HUDEP-2 (cell line): ENCODE measurements at regions not wholly inside any gene's neighbourhood (a gene's known extent, or its start where the extent isn't known, plus 50 kb on each side); places are given as distances from the start of the nearest gene placed in this dataset.

Experiments
- DNase-seq, 76 experiments: peaks; one replicate each; lab custom pipeline; 2025; ENCODE audit not compliant: unreplicated experiment in 76 of 76; lab: John Stamatoyannopoulos, UW

DNA sequence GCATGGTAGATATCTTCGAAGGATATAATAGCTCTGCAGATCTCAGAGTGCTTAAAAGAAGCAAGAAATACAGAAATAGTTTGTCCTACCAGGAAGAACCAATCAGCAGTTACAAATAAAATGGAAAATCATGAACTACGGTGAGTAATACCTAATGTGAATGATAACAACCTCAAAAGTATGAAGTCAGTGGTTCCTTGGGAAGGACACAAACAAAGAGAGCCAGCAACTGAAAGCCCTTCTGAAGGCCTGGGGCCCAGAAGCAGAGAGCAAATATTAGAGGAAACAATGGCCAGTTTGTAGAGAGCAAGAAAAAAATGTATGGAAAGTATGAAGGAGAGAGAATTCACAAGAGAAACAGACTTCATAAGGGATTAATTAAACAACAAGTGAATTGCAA is 226.8 kb upstream of the CHST9 start:
- DNase-seq = no peak

DNA sequence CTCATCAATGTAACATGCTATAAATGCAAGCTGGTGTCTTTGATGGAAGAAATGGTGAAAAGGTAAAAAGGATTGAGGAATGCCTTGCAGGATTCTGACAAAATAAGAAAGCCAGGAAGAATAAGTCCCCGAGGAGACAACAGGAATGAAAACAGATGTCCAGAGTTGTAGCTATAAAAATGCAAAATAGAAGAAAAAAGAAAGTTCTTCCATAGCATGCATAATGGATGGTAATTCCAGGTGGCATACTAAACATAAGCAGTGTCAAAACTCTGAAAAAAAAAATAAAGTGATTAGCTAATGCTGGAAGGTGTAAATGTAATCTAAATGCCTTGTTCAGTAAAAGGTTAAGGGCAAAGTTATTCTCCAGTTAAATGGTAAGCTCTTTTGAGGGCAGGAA is 225.9 kb upstream of the CHST9 start:
- no peak for DNase-seq

DNA sequence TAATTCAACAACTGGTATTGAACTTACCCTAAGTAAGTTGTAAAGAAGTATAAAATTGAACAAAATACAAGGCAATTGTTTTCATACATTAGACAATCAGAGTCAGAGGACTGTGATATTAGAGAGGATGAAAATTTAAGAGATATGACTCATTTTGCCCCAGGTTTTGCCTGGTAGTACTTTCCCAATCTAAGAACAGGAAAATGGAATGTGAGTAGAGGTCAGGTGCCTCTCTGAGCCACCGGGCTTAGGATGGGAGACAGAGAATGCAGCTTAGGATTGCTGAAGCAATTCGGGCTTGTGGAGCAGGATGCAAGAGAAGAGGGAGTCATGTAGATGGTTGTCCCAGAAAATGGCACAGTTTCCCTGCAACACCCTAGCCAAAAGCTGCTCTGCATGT is 219.7 kb upstream of the CHST9 start:
- no peak for DNase-seq

DNA sequence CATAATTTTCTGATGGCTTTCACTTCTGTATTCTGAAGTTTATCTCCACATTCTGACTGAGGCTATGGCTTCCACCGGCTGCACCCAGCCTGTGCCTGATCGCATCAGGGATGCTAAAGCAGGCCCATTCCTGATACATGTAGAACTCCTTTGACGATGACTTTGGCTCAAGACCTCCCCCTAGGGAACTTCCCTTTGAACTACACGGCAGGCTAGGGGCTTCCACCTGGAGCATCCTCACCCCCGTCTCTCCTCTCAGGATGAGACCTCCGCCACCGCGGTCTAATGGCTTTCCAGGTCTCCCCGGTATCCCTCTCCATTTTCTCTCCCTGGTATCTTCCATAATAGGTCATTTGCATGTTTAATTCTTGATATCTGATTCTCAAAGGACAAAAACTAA is 214.9 kb upstream of the CHST9 start:
- no peak for DNase-seq

DNA sequence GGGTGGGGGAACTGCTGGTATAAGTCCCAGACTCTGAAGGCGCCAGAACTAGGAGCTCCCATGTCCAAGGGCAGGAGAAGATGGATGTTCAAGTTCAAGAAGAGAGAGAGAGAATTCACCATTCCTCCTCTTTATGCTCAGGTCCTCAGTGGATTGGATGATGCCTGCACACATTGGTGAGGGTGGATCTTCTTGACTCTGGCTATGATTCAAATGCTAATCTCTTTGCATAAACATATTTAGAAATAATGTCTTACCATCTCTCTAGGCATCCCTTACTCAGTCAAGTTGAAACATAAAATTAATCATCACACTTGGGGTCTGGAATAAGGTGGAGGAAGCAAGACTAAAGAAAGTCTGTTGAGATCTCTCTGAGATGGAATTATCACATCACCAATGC is 210.6 kb upstream of the CHST9 start:
- no peak for DNase-seq

DNA sequence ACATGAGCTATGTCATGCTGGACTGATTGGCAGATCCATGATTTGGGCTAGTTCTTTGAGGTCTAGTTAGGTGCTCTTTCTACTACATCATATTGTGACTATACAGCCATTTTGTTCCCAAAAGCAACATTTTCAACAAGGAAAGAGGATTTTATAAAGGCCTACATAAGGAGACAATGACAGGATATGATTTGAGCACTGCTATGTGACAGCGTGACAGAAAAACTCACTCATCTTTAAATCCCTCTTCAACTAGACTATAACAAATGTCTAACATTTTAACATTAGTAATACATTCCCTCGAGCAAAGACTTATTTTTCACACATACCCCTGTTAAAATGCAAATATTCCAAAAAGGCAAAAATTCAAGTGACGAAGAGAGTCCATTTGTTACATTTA is 209.6 kb upstream of the CHST9 start:
- no peak for DNase-seq

DNA sequence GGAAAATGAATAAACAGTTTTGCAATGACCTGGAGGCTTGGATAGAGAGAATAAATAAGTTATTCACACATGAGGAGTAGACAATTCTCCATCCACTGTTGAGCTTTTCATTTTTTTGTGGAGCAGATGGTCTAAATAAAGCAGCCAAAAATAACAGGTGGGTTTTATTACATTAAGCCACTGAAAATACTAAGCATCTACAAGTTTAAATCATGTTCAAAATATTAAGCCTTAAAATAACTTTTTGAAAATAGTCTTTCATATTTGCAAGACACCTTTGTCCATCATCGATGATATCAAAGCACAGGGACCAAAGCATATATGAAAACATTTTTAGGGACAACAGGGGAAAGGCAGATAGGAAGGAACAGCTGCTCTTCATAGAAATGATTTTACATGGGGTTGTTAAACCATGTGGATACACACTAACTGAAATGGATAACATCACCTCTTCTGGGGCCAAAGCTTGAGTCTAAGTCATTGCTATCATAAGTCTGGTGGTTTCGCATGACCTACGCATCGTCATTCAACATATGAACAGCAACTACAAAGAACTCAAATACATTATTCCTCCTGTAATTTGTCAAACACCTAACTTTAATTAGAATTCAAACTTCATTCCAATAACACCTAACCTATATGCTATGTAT is 197.6 kb upstream of the CHST9 start:
- DNase-seq = no peak

DNA sequence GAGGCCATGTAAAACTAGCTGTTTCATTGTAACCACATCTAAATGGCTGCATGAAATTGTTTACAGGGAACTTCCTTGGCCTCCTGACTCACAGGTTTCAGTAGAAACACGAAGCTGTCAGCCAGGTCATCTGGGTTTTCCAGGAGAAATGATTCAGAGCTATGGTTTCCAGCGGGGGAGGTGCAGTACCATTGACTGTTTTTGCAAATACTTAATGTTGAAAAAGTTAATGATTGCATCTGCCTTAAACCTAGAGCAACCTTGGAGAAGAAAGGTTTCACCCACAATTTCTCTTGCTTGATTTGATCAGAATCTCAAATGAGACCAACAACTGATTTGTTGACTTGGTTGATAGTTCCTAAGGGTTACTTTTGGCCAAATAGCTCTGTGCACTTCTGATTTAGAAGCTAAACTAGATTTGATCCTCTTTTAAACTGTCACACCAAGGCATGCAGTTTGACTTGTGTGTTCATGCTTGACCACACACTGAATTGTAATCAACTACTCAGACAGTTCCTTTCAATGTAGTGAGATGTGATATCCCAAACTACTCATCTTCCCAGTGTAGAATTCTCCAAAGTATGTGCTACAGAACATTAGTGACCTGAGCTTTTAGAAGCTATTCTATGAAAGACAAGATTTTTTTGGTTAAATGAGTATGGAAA is 193.5 kb upstream of the CHST9 start:
- no peak for DNase-seq

DNA sequence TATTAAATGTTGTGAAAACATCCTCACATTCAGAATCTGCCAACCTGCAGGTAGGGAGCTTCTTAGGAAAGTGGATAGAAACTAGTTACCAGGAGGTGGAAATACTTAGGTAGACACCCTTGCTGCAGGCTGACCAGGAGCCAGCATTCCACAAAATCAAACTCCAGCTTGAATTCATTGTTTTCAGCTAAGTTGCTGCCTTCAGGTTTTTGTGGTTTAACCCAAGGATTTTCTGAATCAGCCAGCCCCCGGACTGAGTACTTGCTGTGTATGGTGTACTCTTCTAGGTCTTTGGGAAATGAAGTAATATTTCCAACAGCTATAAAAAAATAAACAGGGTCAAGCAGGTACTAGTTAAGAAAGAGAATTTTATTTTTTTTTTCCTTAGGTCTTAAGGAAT is 192.1 kb upstream of the CHST9 start:
- DNase-seq = no peak

DNA sequence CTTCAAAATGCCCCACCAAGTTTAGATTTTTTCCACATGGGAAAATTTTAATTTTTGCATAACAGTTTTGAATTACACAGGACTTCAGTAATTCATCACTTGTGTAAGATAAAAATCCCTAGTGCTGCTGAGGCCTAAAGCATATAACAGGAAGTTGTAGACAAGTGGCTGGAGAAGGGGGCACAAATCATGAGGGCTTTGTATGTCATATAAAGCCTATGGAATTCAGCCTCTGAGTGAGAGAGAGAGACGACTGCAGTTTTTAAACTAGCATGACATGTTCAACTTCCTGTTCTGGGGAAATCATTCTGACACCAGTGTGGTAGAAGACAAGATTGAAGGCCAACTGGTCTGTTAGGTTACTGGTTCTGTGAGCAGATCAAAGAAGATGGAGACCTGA is 187.3 kb upstream of the CHST9 start:
- no peak for DNase-seq

DNA sequence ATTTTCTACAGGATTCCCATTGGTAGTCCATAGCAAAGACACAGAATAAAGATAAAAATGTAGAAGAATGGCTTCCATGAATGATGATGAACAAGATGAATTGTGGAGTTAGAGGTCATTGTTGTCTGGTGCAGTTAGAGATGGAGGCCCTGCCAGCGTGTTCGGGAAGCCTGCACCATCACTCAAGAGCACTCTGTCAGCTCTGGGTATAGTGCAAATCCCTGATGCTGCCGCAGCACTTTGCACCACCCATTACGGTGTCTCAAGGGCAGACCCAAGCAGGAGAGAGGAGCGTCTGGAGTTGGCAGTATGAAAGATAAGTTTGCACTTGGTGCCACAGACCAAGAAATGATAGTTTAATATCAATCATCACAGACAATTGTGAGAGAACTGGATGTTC is 181.6 kb upstream of the CHST9 start:
- no peak for DNase-seq

DNA sequence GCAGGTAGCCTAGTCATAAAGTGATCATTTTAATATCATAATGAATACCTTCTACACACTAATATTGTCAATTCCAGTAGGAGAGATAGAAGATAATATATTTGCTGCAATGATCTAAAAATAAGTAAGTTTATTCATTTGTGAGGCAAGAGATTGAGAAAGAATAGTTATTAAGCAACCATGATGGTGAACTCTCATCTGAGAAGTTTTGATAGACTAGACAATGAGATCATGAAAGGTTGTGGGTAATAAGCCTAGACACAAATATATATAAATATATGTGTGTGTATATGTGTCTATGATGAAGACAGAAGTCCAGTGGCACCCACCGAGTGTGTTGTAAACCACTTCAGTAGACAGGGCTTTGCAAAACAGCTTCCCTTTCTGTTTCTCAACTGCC is 181.0 kb upstream of the CHST9 start:
- no peak for DNase-seq

DNA sequence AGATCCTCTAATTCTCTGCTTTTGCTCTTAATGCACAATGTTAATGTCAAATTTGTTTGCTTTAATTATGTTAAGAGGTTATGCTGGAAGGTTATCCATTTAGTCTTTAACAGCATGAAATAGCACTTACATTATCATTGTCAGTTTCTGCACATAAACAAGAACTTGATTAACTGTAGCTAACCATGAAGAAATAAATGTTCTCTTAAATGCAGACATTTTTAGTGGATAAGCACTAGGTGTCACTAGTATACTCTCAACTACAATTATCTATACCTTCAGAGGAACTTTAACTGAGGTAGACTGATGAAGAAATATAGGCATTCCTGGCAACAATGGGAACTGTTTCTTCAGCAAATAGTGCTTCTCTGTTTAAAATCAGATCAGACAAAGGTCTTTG is 178.8 kb upstream of the CHST9 start:
- DNase-seq = no peak

DNA sequence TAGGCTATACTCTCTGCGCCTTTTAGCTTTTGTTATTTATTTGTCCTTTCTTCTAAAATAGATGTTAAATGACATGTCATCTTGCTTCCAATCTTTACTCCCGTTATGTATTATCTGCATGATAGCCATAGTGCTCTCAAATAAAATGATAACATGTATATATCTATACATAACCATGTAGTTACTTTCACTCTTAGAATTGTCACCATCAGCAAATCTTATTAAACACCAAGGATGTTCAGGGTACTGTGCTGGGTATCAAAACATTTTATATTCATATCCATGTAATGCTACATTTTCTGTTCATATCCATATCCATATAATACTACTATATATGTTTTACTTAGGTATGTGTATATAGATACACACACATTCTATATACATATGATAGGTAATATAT is 176.4 kb upstream of the CHST9 start:
- DNase-seq = no peak

DNA sequence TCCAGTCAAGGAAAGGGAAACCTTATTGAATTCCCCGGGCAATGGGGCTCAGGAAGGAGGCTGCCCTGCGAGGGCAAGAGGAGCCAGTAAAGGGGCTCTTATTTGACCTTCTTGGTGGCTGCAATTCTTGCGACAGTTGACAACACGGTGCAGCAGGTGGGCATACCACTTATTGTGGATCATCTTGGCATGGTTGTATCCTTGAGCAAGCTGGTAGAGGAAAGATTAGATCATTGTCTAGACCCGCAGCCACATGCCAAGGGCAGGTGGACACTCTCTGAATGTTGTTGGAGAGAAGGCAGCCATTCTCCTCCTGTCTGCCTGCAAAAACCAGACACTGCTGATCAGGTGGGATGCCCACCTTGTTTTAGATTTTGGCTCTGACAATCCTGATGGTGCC is 170.2 kb upstream of the CHST9 start:
- no peak for DNase-seq

DNA sequence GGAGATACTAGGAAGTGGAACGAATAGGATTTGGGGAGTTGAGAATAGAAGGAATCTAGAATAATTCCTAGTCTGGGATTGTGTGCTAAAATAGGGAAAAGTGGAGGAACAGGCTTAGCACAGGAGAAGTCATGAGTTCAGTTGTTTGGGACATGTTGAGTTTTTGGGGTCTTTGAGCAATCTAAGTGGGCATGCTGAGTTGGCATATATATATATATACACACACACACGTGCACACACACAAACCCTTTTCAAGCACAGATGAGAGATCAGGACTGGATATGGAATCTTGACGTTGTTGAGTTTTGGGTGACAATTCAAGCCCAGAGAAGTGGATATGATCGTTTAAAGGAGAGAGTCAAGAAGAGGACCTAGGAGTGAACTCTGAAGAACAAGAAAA is 168.2 kb upstream of the CHST9 start:
- no peak for DNase-seq

DNA sequence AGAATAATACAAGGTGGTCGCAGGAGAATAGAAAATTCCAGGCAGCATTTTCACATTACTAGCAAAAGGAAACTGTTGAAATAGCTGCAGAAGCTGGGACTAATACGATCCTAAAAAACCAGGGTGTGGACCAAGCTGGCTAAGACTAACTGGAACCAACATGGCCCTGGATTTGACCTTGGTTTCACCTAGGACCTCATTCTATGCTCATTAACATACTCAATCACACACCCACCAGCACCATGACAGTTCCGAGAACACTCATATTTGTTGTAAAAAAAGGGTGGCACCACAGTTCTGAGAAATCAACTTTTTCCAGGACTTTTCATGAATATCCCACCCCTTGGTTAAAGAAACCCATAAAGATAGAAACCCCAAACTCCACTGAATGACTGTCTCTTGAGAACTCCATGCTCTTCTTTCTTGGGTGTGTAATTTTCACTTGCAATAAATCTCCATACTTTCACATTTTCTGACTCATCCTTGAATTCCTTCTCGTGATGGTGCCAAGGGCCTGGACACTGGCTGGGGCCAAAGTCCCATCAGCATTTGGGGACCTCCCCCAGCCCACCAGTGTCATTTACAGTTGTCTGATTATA is 164.3 kb upstream of the CHST9 start:
- no peak for DNase-seq

DNA sequence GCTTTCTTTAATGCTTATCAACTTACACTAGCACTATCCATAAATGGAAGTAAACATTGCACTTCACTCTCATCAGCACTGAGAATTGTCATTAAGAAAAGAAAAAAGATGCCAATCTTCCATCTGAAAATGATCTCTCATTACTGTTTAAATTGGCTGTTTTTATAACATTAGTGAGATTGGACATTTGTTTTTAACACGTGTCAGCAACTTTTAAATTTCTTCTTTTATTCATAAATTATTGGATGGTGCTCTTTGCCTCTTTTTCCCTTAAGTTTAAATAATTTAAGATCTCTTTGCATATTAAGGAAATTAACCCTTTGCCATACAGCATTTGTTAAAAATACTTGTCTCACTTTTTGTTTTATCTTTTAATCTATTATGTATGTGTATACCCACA is 146.5 kb upstream of the CHST9 start:
- no peak for DNase-seq

DNA sequence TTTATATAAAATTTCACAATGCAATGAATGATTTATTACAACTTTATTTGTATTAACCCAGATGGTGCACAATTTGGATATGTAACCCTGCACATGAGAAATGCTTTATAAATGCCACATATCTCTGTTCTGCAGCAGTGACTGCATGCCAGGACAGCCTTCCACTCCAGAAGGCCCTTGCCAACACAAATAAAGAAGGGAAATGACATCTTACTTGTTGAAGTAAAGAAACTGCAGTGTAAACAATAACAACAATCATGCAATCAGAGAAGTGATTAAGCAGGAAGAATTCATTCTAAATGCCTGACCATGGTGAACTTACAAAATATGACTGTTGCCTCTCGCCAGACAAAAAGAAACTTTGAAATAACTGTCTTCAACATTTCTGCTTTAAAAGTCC is 129.9 kb upstream of the CHST9 start:
- DNase-seq = no peak

DNA sequence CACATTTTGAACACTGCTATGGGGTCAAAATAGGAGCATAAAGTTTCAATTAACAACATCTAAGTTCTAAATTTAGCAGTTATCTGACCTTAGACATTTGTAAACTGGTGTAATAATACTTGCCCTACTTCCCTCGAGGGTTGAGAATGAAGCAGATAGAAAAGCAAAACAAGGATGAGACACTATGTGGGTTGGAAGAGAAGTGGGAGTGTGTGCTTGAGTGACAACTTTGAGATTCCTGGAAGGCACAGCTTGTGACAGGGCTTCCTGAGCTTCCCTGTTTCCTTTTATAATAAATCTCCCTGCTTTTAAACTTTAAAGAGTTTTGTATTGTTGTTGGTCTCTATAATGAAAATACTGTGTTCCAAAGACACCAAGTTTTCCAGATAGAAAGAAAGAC is 128.6 kb upstream of the CHST9 start:
- no peak for DNase-seq

DNA sequence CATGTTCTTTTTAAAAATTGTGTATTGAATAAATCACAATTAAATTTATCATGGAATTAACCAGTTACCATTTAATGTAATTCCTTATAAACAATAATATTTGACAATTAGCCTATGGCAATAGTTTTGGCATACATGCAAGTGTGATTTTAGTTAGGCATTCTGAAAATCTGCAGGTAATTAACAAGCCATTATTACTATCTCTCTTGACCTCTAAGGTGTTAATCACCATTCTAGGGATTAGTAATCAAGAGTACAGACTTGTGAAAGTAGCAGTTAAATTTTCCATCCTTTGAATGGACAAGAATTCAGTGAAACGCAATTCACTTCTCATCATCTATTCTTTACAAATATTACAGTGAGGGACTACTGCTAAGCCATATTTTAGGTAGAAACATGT is 127.7 kb upstream of the CHST9 start:
- no peak for DNase-seq

DNA sequence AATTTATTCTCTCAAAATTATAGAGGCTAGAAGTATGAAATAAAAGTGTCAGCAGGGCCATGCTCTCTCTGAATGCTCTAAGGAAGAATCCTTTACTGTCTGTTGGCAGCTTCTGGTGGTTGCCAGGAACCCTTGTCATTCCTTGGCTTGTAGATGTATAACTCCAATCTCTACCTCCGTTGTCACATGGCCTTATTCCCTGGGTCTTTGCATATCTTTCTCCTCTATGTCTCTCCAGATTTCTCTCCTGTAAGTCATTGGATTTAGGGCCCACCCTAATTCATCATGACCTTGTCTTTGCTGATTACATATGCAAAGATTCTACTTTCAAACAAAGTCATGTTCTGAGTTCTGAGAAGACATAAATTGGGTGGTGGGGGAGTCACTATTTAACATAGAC is 127.0 kb upstream of the CHST9 start:
- no peak for DNase-seq

DNA sequence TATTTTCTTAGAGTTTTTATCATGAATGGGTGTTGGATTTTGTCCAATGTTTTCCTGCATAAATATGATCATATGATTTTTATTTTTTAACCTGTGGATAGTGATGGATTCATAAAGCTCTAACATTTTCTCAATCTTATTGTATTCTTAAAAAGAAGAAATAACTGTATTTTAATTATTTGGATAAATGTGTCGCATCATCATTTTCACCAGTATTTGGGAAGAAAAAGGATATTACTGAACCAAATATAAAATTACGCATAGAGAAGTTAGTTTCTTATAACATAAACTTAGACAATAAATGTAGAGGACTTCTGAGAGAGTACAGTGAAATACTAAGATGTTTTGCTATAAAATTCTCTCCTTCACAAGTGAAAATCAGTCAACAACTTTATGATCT is 126.0 kb upstream of the CHST9 start:
- no peak for DNase-seq
